Activated CD8-positive, alpha-beta T cell treated with anti-CD3 and anti-CD28 coated beads for 36 hours (primary cell): ENCODE measurements at regions not wholly inside any gene's neighbourhood (a gene's known extent, or its start where the extent isn't known, plus 50 kb on each side); places are given as distances from the start of the nearest gene placed in this dataset.

ENCODE experiments used
- ATAC-seq: fragments of 200-7000 bp; cut with Tn5 transposase; one replicate; pipeline ENCODE4 v1.10.0; 2021; ENCODE audit warnings: mild to moderate bottlenecking, moderate library complexity
- CTCF ChIA-PET: fragments of 350-600 bp; sonication (Branson Sonifier 250); formaldehyde crosslinking; loops from one replicate; lab custom pipeline; 2021; ENCODE audit warnings: antibody characterized with exemption; lab: Charles Lee
- POLR2A ChIA-PET: fragments of 350-600 bp; sonication (Branson Sonifier 250); formaldehyde crosslinking; loops from one replicate; lab custom pipeline; 2021; ENCODE audit warnings: antibody characterized with exemption; lab: Charles Lee
- DNase-seq: peaks from one replicate; pipeline ENCODE4 v3.0.0-alpha.2; 2020
- H3K27ac Mint-ChIP-seq: one replicate; pipeline ENCODE4 v1.8.0; 2021; ENCODE audit warnings: mild to moderate bottlenecking, mixed read lengths
- H3K27me3 Mint-ChIP-seq: one replicate; pipeline ENCODE4 v1.8.0; 2021; ENCODE audit warnings: mixed read lengths
- H3K36me3 Mint-ChIP-seq: one replicate; pipeline ENCODE4 v1.8.0; 2021; ENCODE audit warnings: low read depth, mixed read lengths
- H3K4me1 Mint-ChIP-seq: one replicate; pipeline ENCODE4 v1.8.0; 2021; ENCODE audit warnings: low read depth, mixed read lengths
- H3K4me3 Mint-ChIP-seq: one replicate; pipeline ENCODE4 v1.8.0; 2021; ENCODE audit warnings: mild to moderate bottlenecking, moderate library complexity, mixed read lengths
- H3K9me3 Mint-ChIP-seq: one replicate; pipeline ENCODE4 v1.8.0; 2021; ENCODE audit warnings: mixed read lengths
- CTCF ChIP-seq: fragments of 200-600 bp; IDR thresholded peaks from one replicate; pipeline ENCODE4 v1.8.0; 2022; ENCODE audit warnings: antibody characterized with exemption, mild to moderate bottlenecking
- intact Hi-C: fragments of 100-400 bp; cut with micrococcal nuclease; formaldehyde crosslinking; loops from one replicate; pipeline ENCODE4 v1.10.0; 2022

- Mint-ChIP-seq H3K27ac (no peak overlapping the region), H3K9me3 (no peaks in the 10 kb centered on the region), H3K4me1 (no peaks in the 10 kb centered on the region), H3K27me3 (no peaks in the 10 kb centered on the region), H3K36me3 (no peaks in the 10 kb centered on the region), H3K4me3 (no peak overlapping the region)
- CTCF ChIA-PET: no interaction called here
- DNase-seq: no peak
- ATAC-seq: no peak
- no peak for TF ChIP-seq CTCF
- POLR2A ChIA-PET: no interaction called here
- intact Hi-C loops: no loop called here
Observed at GRCh38 chr7:125375942-125376341, 446.3 kb upstream of the POT1 start.

GRCh38 chr7:125370502-125370901, 440.9 kb upstream of the POT1 start:
- Mint-ChIP-seq H3K4me1 (no peaks in the 10 kb centered on the region), H3K4me3 (no peak overlapping the region), H3K9me3 (peaks cover 2% of the 10 kb centered on the region), H3K27ac (no peak overlapping the region), H3K27me3 (no peaks in the 10 kb centered on the region), H3K36me3 (no peaks in the 10 kb centered on the region)
- POLR2A ChIA-PET: no interaction called here
- DNase-seq: no peak
- intact Hi-C loops: no loop called here
- CTCF ChIA-PET: no interaction called here
- no peak for ATAC-seq
- TF ChIP-seq CTCF: no peak

GRCh38 chr7:125363873-125364272, 434.2 kb upstream of the POT1 start:
- CTCF ChIA-PET: no interaction called here
- no peaks in the 10 kb centered on the region for H3K27me3 Mint-ChIP-seq
- POLR2A ChIA-PET: no interaction called here
- no peak for DNase-seq
- TF ChIP-seq CTCF: no peak
- no peak overlapping the region for H3K27ac Mint-ChIP-seq
- no peaks in the 10 kb centered on the region for H3K4me1 Mint-ChIP-seq
- H3K9me3 Mint-ChIP-seq: peaks cover 6% of the 10 kb centered on the region
- intact Hi-C loops: no loop called here
- no peaks in the 10 kb centered on the region for H3K36me3 Mint-ChIP-seq
- no peak for ATAC-seq
- no peak overlapping the region for H3K4me3 Mint-ChIP-seq

- ATAC-seq (no peak), DNase-seq (no peak)
- POLR2A ChIA-PET: no interaction called here
- Mint-ChIP-seq H3K4me1 (no peaks in the 10 kb centered on the region), H3K4me3 (no peak overlapping the region), H3K27ac (no peak overlapping the region), H3K36me3 (no peaks in the 10 kb centered on the region), H3K9me3 (peaks cover 2% of the 10 kb centered on the region), H3K27me3 (no peaks in the 10 kb centered on the region)
- no peak for TF ChIP-seq CTCF
- CTCF ChIA-PET: no interaction called here
- intact Hi-C loops: no loop called here
Observed at GRCh38 chr7:125358551-125359167, 429.0 kb upstream of the POT1 start.

- Mint-ChIP-seq H3K36me3 (no peaks in the 10 kb centered on the region), H3K9me3 (peaks cover 2% of the 10 kb centered on the region), H3K27ac (no peak overlapping the region), H3K4me1 (no peaks in the 10 kb centered on the region), H3K4me3 (no peak overlapping the region), H3K27me3 (no peaks in the 10 kb centered on the region)
- ATAC-seq (no peak), DNase-seq (no peak)
- intact Hi-C loops: no loop called here
- no peak for TF ChIP-seq CTCF
- POLR2A ChIA-PET: no interaction called here
- CTCF ChIA-PET: no interaction called here
Observed at GRCh38 chr7:125357676-125358455, 428.2 kb upstream of the POT1 start.
